Neural cell (in vitro differentiated cells): ENCODE measurements at regions not wholly inside any gene's neighbourhood (a gene's known extent, or its start where the extent isn't known, plus 50 kb on each side); places are given as distances from the start of the nearest gene placed in this dataset.
"Not testable (repeated sequence)": the region's sequence is repeated elsewhere in the genome, so short reads cannot be mapped to it uniquely, and the experiment has no call there.

Source experiments
- EP300 ChIP-seq: fragments of 450-650 bp; conservative IDR thresholded peaks from 2 replicates; pipeline ENCODE4 v1.6.1; 2014; ENCODE audit warnings: antibody characterized with exemption, mild to moderate bottlenecking, moderate library complexity; ENCODE audit not compliant: poor library complexity, severe bottlenecking
- EZH2 ChIP-seq: fragments of 200-600, 300-800 bp; shearing (Covaris generic), sonication (generic); IDR thresholded peaks from 2 replicates; pipeline ENCODE4 v1.6.1; 2014; ENCODE audit warnings: antibody characterized with exemption, low read length, borderline replicate concordance, mild to moderate bottlenecking; ENCODE audit not compliant: insufficient read depth, poor library complexity, severe bottlenecking
- POLR2AphosphoS5 ChIP-seq: IDR thresholded peaks from 2 replicates; pipeline ENCODE4 v1.6.1; 2012
- RAD21 ChIP-seq: fragments of 450-650 bp; conservative IDR thresholded peaks from 2 replicates; pipeline ENCODE4 v1.6.1; 2014; ENCODE audit warnings: antibody characterized with exemption, mild to moderate bottlenecking, moderate library complexity
- TAF1 ChIP-seq: IDR thresholded peaks from 2 replicates; pipeline ENCODE4 v1.6.1; 2012; ENCODE audit warnings: low read depth
- TF ChIP-seq, protein P1 (sequence below): fragments of 450-650 bp; IDR thresholded peaks from 2 replicates; pipeline ENCODE4 v1.5.1; 2014; ENCODE audit warnings: antibody characterized with exemption, mild to moderate bottlenecking, moderate library complexity; ENCODE audit not compliant: poor library complexity, severe bottlenecking

DNA sequence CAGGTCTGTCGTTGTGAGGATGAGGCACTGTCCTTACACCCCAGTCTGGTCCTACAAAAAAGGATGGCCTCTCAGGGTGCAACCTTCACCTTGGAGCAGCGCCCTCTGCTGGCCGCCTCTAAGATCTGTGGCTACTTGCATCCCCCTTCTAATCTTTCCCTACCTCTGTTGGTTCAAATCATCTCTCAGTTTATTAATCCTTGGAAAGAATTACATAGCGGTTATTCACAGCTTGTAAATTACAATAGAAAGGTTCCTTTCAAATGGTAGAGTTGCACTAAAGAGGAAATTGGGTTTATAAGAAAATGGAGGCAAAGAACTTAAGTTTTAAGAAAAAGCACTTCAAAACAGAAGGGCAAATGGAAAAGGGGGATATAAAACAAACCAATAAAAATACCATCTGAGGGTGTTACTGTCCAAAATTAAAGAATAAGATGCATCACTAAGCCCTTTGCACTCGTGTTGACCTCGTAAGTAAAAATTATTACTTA is 102.0 kb upstream of the PLEKHM1 start:
- not testable (repeated sequence) for TF ChIP-seq RAD21, EZH2, EP300, POLR2AphosphoS5, TAF1
- TF ChIP-seq, protein P1, sequence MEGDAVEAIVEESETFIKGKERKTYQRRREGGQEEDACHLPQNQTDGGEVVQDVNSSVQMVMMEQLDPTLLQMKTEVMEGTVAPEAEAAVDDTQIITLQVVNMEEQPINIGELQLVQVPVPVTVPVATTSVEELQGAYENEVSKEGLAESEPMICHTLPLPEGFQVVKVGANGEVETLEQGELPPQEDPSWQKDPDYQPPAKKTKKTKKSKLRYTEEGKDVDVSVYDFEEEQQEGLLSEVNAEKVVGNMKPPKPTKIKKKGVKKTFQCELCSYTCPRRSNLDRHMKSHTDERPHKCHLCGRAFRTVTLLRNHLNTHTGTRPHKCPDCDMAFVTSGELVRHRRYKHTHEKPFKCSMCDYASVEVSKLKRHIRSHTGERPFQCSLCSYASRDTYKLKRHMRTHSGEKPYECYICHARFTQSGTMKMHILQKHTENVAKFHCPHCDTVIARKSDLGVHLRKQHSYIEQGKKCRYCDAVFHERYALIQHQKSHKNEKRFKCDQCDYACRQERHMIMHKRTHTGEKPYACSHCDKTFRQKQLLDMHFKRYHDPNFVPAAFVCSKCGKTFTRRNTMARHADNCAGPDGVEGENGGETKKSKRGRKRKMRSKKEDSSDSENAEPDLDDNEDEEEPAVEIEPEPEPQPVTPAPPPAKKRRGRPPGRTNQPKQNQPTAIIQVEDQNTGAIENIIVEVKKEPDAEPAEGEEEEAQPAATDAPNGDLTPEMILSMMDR = peak; percentile 58
